ENCODE measurements at regions not wholly inside any gene's neighbourhood (a gene's known extent, or its start where the extent isn't known, plus 50 kb on each side); places are given as distances from the start of the nearest gene placed in this dataset.
"Not testable (repeated sequence)": the region's sequence is repeated elsewhere in the genome, so short reads cannot be mapped to it uniquely, and the experiment has no call there.

- WGBS (ENCODE audit: insufficient coverage) = 50% methylated on average over 2 of the region's 3 CpGs
- H3K4me1 ChIP-seq (ENCODE audit: control insufficient read depth, insufficient read depth, low read length) = no peaks in the 10 kb centered on the region
Measured at GRCh38 chr12:61282790-61283575, 977.2 kb upstream of the USP15 start.

GRCh38 chr12:61290473-61290872 lies 969.7 kb upstream of the USP15 start:
- no peak overlapping the region for H3K4me3 ChIP-seq (ENCODE audit: low read depth, low read length)
- no peak for DNase-seq (ENCODE audit: low read depth in 4 of 6, low spot score in 6 of 6)
- H3K9me3 ChIP-seq (ENCODE audit: control insufficient read depth, insufficient read depth, low read length) = peaks cover 4% of the 10 kb centered on the region
- H3K4me1 ChIP-seq (ENCODE audit: control insufficient read depth, insufficient read depth, low read length) = no peaks in the 10 kb centered on the region
- H3K36me3 ChIP-seq (ENCODE audit: control insufficient read depth, insufficient read depth, low read length) = no peaks in the 10 kb centered on the region
- H3K27me3 ChIP-seq (ENCODE audit: control insufficient read depth, insufficient read depth, low read length) = no peaks in the 10 kb centered on the region
- H3K27ac ChIP-seq (ENCODE audit: low read depth, low read length) = no peak overlapping the region
- 67% methylated on average over 1 of the region's 2 CpGs for WGBS (ENCODE audit: insufficient coverage)

More at GRCh38 chr12:61282790-61283575, 977.2 kb upstream of the USP15 start:
- DNase-seq (ENCODE audit: low read depth in 4 of 6, low spot score in 6 of 6) = no peak
- H3K4me3 ChIP-seq (ENCODE audit: low read depth, low read length) = no peak overlapping the region
- no peaks in the 10 kb centered on the region for H3K36me3 ChIP-seq (ENCODE audit: control insufficient read depth, insufficient read depth, low read length)
- peaks cover 4% of the 10 kb centered on the region for H3K9me3 ChIP-seq (ENCODE audit: control insufficient read depth, insufficient read depth, low read length)
- no peak overlapping the region for H3K27ac ChIP-seq (ENCODE audit: low read depth, low read length)
- H3K27me3 ChIP-seq (ENCODE audit: control insufficient read depth, insufficient read depth, low read length) = no peaks in the 10 kb centered on the region

GRCh38 chr12:61291647-61292046 lies 968.6 kb upstream of the USP15 start:
- DNase-seq (ENCODE audit: low read depth in 4 of 6, low spot score in 6 of 6) = no peak
- Histone ChIP-seq H3K27me3 (ENCODE audit: control insufficient read depth, insufficient read depth, low read length) (no peaks in the 10 kb centered on the region), H3K9me3 (ENCODE audit: control insufficient read depth, insufficient read depth, low read length) (peaks cover 4% of the 10 kb centered on the region), H3K27ac (ENCODE audit: low read depth, low read length) (no peak overlapping the region), H3K4me3 (ENCODE audit: low read depth, low read length) (no peak overlapping the region), H3K4me1 (ENCODE audit: control insufficient read depth, insufficient read depth, low read length) (no peaks in the 10 kb centered on the region), H3K36me3 (ENCODE audit: control insufficient read depth, insufficient read depth, low read length) (no peaks in the 10 kb centered on the region)
- 100% methylated on average over 1 of the region's 2 CpGs for WGBS (ENCODE audit: insufficient coverage)

- not testable (repeated sequence) for H3K4me1 ChIP-seq (ENCODE audit: control insufficient read depth, insufficient read depth, low read length); H3K27me3 ChIP-seq (ENCODE audit: control insufficient read depth, insufficient read depth, low read length); DNase-seq (ENCODE audit: low read depth in 4 of 6, low spot score in 6 of 6); H3K36me3 ChIP-seq (ENCODE audit: control insufficient read depth, insufficient read depth, low read length); H3K4me3 ChIP-seq (ENCODE audit: low read depth, low read length); H3K9me3 ChIP-seq (ENCODE audit: control insufficient read depth, insufficient read depth, low read length); H3K27ac ChIP-seq (ENCODE audit: low read depth, low read length)
- 96% methylated on average over 8 of the region's 13 CpGs for WGBS (ENCODE audit: insufficient coverage)
Measured at GRCh38 chr12:61294011-61294410, 966.2 kb upstream of the USP15 start.

GRCh38 chr12:61301817-61302216 lies 958.4 kb upstream of the USP15 start:
- no CpG with 5 or more reads among the region's 2 CpGs for WGBS (ENCODE audit: insufficient coverage)
- no peaks in the 10 kb centered on the region for H3K9me3 ChIP-seq (ENCODE audit: control insufficient read depth, insufficient read depth, low read length)
- H3K4me1 ChIP-seq (ENCODE audit: control insufficient read depth, insufficient read depth, low read length) = no peaks in the 10 kb centered on the region

GRCh38 chr12:61302282-61302681 lies 957.9 kb upstream of the USP15 start:
- H3K27me3 ChIP-seq (ENCODE audit: control insufficient read depth, insufficient read depth, low read length) = no peaks in the 10 kb centered on the region
- no peak for DNase-seq (ENCODE audit: low read depth in 4 of 6, low spot score in 6 of 6)
- no peaks in the 10 kb centered on the region for H3K4me1 ChIP-seq (ENCODE audit: control insufficient read depth, insufficient read depth, low read length)
- no peak overlapping the region for H3K4me3 ChIP-seq (ENCODE audit: low read depth, low read length)
- no peaks in the 10 kb centered on the region for H3K36me3 ChIP-seq (ENCODE audit: control insufficient read depth, insufficient read depth, low read length)
- no peak overlapping the region for H3K27ac ChIP-seq (ENCODE audit: low read depth, low read length)
- no peaks in the 10 kb centered on the region for H3K9me3 ChIP-seq (ENCODE audit: control insufficient read depth, insufficient read depth, low read length)
- WGBS (ENCODE audit: insufficient coverage) = 100% methylated on average over 2 of the region's 4 CpGs

More at GRCh38 chr12:61301817-61302216, 958.4 kb upstream of the USP15 start:
- no peaks in the 10 kb centered on the region for H3K27me3 ChIP-seq (ENCODE audit: control insufficient read depth, insufficient read depth, low read length)
- no peaks in the 10 kb centered on the region for H3K36me3 ChIP-seq (ENCODE audit: control insufficient read depth, insufficient read depth, low read length)
- no peak overlapping the region for H3K27ac ChIP-seq (ENCODE audit: low read depth, low read length)
- no peak for DNase-seq (ENCODE audit: low read depth in 4 of 6, low spot score in 6 of 6)
- H3K4me3 ChIP-seq (ENCODE audit: low read depth, low read length) = no peak overlapping the region

GRCh38 chr12:61308220-61308619 lies 952.0 kb upstream of the USP15 start:
- Histone ChIP-seq H3K36me3 (ENCODE audit: control insufficient read depth, insufficient read depth, low read length) (no peaks in the 10 kb centered on the region), H3K4me3 (ENCODE audit: low read depth, low read length) (no peak overlapping the region), H3K9me3 (ENCODE audit: control insufficient read depth, insufficient read depth, low read length) (no peaks in the 10 kb centered on the region), H3K27me3 (ENCODE audit: control insufficient read depth, insufficient read depth, low read length) (no peaks in the 10 kb centered on the region), H3K4me1 (ENCODE audit: control insufficient read depth, insufficient read depth, low read length) (no peaks in the 10 kb centered on the region), H3K27ac (ENCODE audit: low read depth, low read length) (no peak overlapping the region)
- WGBS (ENCODE audit: insufficient coverage) = 87% methylated on average over 2 of the region's 2 CpGs
- no peak for DNase-seq (ENCODE audit: low read depth in 4 of 6, low spot score in 6 of 6)

- DNase-seq (ENCODE audit: low read depth in 4 of 6, low spot score in 6 of 6) = no peak
- Histone ChIP-seq H3K4me1 (ENCODE audit: control insufficient read depth, insufficient read depth, low read length) (no peaks in the 10 kb centered on the region), H3K9me3 (ENCODE audit: control insufficient read depth, insufficient read depth, low read length) (no peaks in the 10 kb centered on the region), H3K4me3 (ENCODE audit: low read depth, low read length) (no peak overlapping the region), H3K27me3 (ENCODE audit: control insufficient read depth, insufficient read depth, low read length) (no peaks in the 10 kb centered on the region), H3K36me3 (ENCODE audit: control insufficient read depth, insufficient read depth, low read length) (no peaks in the 10 kb centered on the region), H3K27ac (ENCODE audit: low read depth, low read length) (no peak overlapping the region)
Measured at GRCh38 chr12:61311413-61311812, 948.8 kb upstream of the USP15 start.

- Histone ChIP-seq H3K4me1 (ENCODE audit: control insufficient read depth, insufficient read depth, low read length) (no peaks in the 10 kb centered on the region), H3K4me3 (ENCODE audit: low read depth, low read length) (no peak overlapping the region), H3K27me3 (ENCODE audit: control insufficient read depth, insufficient read depth, low read length) (no peaks in the 10 kb centered on the region), H3K36me3 (ENCODE audit: control insufficient read depth, insufficient read depth, low read length) (no peaks in the 10 kb centered on the region), H3K9me3 (ENCODE audit: control insufficient read depth, insufficient read depth, low read length) (no peaks in the 10 kb centered on the region), H3K27ac (ENCODE audit: low read depth, low read length) (no peak overlapping the region)
- WGBS (ENCODE audit: insufficient coverage) = no CpG with 5 or more reads among the region's 3 CpGs
- DNase-seq (ENCODE audit: low read depth in 4 of 6, low spot score in 6 of 6) = no peak
Measured at GRCh38 chr12:61348871-61349270, 911.3 kb upstream of the USP15 start.

- no peaks in the 10 kb centered on the region for H3K27me3 ChIP-seq (ENCODE audit: control insufficient read depth, insufficient read depth, low read length)
- 90% methylated on average over 10 of the region's 10 CpGs for WGBS (ENCODE audit: insufficient coverage)
Measured at GRCh38 chr12:61355105-61355504, 905.1 kb upstream of the USP15 start.

More at GRCh38 chr12:61355105-61355504, 905.1 kb upstream of the USP15 start:
- Histone ChIP-seq H3K9me3 (ENCODE audit: control insufficient read depth, insufficient read depth, low read length) (no peaks in the 10 kb centered on the region), H3K4me1 (ENCODE audit: control insufficient read depth, insufficient read depth, low read length) (no peaks in the 10 kb centered on the region), H3K36me3 (ENCODE audit: control insufficient read depth, insufficient read depth, low read length) (no peaks in the 10 kb centered on the region), H3K4me3 (ENCODE audit: low read depth, low read length) (no peak overlapping the region), H3K27ac (ENCODE audit: low read depth, low read length) (no peak overlapping the region)
- no peak for DNase-seq (ENCODE audit: low read depth in 4 of 6, low spot score in 6 of 6)
